ENCODE measurements at regions not wholly inside any gene's neighbourhood (a gene's known extent, or its start where the extent isn't known, plus 50 kb on each side); places are given as distances from the start of the nearest gene placed in this dataset.

DNA sequence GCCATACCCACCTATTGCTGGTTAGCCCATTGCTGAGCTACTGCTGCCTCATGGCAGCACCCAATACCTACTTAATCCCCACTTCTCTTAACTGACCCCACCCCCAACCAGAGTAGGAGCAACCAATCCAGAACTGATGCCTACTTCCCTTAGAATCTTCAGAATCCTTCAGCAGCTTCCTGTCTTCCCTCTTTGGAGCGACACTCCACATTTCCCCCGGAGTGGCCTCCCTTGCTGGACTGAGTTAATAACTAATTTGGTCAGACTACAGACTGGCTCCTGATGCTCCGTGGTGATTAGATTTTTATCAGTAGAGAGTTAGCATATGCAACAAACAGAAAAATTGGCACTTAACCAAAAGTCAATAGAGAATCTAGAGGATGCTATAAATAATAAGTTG is 51.2 kb upstream of the UBR2 start:
- no peak overlapping the region for H2AFZ ChIP-seq (ENCODE audit: low read length, unreplicated experiment)
- no peaks in the 10 kb centered on the region for H3K79me2 ChIP-seq (ENCODE audit: control insufficient read depth, insufficient read depth, low read length, unreplicated experiment)
- H3K27ac ChIP-seq (ENCODE audit: low read depth, low read length), result no peak overlapping the region
- H3K4me1 ChIP-seq (ENCODE audit: control insufficient read depth, insufficient read depth, low read length, unreplicated experiment), result no peaks in the 10 kb centered on the region
- H3K36me3 ChIP-seq (ENCODE audit: insufficient read depth, low read length), result no peaks in the 10 kb centered on the region
- H3K27me3 ChIP-seq (ENCODE audit: insufficient read depth, low read length), result no peaks in the 10 kb centered on the region
- no peak overlapping the region for H3K4me3 ChIP-seq (ENCODE audit: low read depth, low read length)

DNA sequence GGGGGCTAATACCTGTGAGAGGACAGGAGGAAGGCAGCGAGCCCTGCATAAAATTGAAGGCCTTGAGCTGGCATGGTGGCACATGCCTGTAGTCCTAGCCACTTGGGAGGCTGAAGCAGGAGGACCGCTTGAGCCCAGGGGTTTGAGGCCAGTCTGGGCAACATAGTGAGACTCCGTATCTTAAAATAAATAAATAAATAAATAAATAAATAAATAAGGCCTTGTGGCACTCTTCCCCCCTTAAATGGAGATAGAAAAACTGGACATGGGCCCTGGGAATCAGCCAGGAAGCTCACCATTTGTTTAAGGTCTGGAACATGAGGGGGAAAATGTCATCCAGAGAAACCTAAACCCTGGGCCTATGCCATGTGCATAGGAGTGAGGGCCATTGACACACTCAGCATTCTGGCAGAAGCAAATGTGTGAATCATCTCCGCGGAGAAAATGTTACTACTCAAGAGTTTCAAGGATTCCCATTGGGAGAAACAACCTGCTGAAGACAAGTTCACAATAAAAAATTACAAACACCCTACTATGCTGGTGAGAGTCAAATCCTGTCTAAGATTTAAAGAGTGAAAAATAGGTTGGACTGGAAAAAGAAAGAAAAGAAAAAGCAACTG is 51.9 kb upstream of the UBR2 start:
- H3K27ac ChIP-seq (ENCODE audit: low read depth, low read length), result no peak overlapping the region
- H3K79me2 ChIP-seq (ENCODE audit: control insufficient read depth, insufficient read depth, low read length, unreplicated experiment), result no peaks in the 10 kb centered on the region
- no peaks in the 10 kb centered on the region for H3K27me3 ChIP-seq (ENCODE audit: insufficient read depth, low read length)
- no peaks in the 10 kb centered on the region for H3K4me1 ChIP-seq (ENCODE audit: control insufficient read depth, insufficient read depth, low read length, unreplicated experiment)
- no peaks in the 10 kb centered on the region for H3K36me3 ChIP-seq (ENCODE audit: insufficient read depth, low read length)
- H3K4me3 ChIP-seq (ENCODE audit: low read depth, low read length), result no peak overlapping the region
- no peak overlapping the region for H2AFZ ChIP-seq (ENCODE audit: low read length, unreplicated experiment)

DNA sequence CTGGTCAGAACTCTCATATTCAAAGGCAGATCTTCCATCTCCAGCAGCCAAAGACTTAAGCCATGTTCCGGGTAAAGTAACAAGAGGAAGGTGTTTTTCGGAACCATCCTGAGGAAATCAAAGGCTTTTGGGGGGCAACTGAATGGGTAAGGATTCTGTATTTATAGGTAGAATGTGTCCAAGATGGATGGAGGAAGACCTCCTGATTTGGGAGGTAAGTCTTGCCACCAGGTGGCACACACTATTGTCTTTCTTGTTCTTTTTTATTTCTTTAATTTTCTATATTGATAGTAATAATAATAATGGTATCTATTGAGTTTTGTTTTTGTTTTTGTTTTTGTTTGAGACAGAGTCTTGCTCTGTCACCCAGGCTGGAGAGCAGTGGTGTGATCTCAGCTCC is 53.0 kb upstream of the UBR2 start:
- H3K4me1 ChIP-seq (ENCODE audit: control insufficient read depth, insufficient read depth, low read length, unreplicated experiment), result peaks cover 3% of the 10 kb centered on the region
- no peak overlapping the region for H2AFZ ChIP-seq (ENCODE audit: low read length, unreplicated experiment)
- H3K27me3 ChIP-seq (ENCODE audit: insufficient read depth, low read length), result no peaks in the 10 kb centered on the region

DNA sequence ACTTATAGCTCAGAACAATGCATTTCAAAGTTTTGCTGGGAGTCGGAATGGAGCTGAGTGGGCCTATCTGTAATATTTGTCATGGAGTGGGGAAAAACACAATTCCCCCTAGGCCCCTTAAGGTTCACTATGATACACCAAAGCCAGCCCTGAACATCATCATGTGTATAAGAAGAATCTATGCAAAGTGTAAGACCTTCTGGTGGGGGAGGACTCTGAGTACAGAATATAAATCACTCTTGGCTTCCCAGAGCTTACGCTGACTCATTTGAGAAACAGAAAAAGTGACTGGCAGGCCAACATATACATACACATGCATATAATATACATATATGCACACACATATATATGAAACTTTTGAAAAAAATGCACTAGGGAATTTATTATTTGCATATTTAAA is 54.1 kb upstream of the UBR2 start:
- Histone ChIP-seq H3K79me2 (ENCODE audit: control insufficient read depth, insufficient read depth, low read length, unreplicated experiment) (no peaks in the 10 kb centered on the region), H3K27me3 (ENCODE audit: insufficient read depth, low read length) (no peaks in the 10 kb centered on the region), H3K4me3 (ENCODE audit: low read depth, low read length) (no peak overlapping the region), H2AFZ (ENCODE audit: low read length, unreplicated experiment) (no peak overlapping the region), H3K4me1 (ENCODE audit: control insufficient read depth, insufficient read depth, low read length, unreplicated experiment) (peaks cover 3% of the 10 kb centered on the region), H3K36me3 (ENCODE audit: insufficient read depth, low read length) (no peaks in the 10 kb centered on the region), H3K27ac (ENCODE audit: low read depth, low read length) (no peak overlapping the region)

More for the DNA sequence above, 53.0 kb upstream of the UBR2 start:
- Histone ChIP-seq H3K27ac (ENCODE audit: low read depth, low read length) (no peak overlapping the region), H3K36me3 (ENCODE audit: insufficient read depth, low read length) (no peaks in the 10 kb centered on the region), H3K4me3 (ENCODE audit: low read depth, low read length) (no peak overlapping the region), H3K79me2 (ENCODE audit: control insufficient read depth, insufficient read depth, low read length, unreplicated experiment) (no peaks in the 10 kb centered on the region)

DNA sequence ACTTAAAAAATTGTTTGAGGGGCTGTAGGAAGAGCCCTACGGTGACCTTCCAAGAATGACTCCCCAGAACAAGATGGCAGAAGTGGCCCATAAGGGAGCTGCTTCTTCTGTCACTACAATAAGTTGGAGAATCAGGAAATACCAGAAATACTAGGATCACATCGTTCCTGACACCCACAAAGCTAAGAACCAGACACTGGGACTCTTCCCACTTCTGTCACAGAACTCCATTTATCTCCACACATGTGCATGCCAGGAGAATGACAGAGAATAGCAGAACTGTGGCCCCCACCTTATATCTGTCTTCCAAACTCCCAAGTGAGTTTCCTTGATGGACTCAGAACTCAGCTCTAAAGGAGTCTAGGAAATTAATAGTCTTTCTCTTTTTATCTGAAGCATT is 54.6 kb upstream of the UBR2 start:
- H3K79me2 ChIP-seq (ENCODE audit: control insufficient read depth, insufficient read depth, low read length, unreplicated experiment), result no peaks in the 10 kb centered on the region
- no peak overlapping the region for H3K4me3 ChIP-seq (ENCODE audit: low read depth, low read length)
- H3K4me1 ChIP-seq (ENCODE audit: control insufficient read depth, insufficient read depth, low read length, unreplicated experiment), result peaks cover 3% of the 10 kb centered on the region
- H3K27me3 ChIP-seq (ENCODE audit: insufficient read depth, low read length), result no peaks in the 10 kb centered on the region
- H3K27ac ChIP-seq (ENCODE audit: low read depth, low read length), result no peak overlapping the region
- no peak overlapping the region for H2AFZ ChIP-seq (ENCODE audit: low read length, unreplicated experiment)
- no peaks in the 10 kb centered on the region for H3K36me3 ChIP-seq (ENCODE audit: insufficient read depth, low read length)

DNA sequence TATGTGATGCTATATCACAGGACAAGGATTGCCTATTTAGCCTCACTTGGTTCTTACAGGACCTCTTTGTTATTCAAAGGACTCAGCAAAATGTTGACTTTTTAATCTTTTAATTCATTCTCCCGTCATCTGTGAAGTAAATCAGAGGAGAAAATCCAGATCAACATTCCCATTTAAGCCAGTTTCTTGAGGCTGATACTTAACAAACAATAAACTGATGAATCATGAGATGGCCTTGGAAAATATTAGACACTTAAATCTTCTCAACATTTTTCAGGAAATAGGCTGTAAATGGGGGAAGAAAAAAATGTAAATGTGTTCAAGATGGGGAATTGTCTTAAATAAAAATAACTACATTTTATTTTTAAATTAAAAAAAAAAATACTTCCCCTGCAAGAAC is 55.9 kb upstream of the UBR2 start:
- Histone ChIP-seq H3K4me1 (ENCODE audit: control insufficient read depth, insufficient read depth, low read length, unreplicated experiment) (peaks cover 3% of the 10 kb centered on the region), H3K4me3 (ENCODE audit: low read depth, low read length) (no peak overlapping the region), H3K36me3 (ENCODE audit: insufficient read depth, low read length) (no peaks in the 10 kb centered on the region), H2AFZ (ENCODE audit: low read length, unreplicated experiment) (no peak overlapping the region), H3K27me3 (ENCODE audit: insufficient read depth, low read length) (no peaks in the 10 kb centered on the region), H3K79me2 (ENCODE audit: control insufficient read depth, insufficient read depth, low read length, unreplicated experiment) (no peaks in the 10 kb centered on the region), H3K27ac (ENCODE audit: low read depth, low read length) (no peak overlapping the region)

DNA sequence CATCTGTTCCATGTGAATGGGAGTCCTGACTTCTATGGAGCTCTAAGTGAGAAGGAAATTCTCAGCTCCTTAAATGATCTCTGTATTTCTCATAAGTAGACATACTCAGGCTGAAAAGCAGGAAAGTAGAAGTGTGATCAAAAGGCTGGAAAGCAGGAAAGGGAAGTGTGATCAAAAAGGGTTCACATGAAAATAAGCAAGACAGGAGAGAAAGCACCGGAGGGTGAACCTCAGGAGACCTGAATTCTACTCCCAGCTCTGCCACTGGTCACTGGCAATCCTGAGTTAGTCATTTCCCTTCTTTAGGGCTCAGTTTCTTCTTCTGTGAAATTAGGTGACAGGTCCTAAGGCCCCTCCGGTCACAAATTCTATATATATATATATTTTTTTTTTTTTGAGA is 55.5 kb upstream of the TRERF1 start:
- Histone ChIP-seq H3K4me1 (ENCODE audit: control insufficient read depth, insufficient read depth, low read length, unreplicated experiment) (peaks cover 3% of the 10 kb centered on the region), H3K27me3 (ENCODE audit: insufficient read depth, low read length) (no peaks in the 10 kb centered on the region), H3K79me2 (ENCODE audit: control insufficient read depth, insufficient read depth, low read length, unreplicated experiment) (no peaks in the 10 kb centered on the region), H3K27ac (ENCODE audit: low read depth, low read length) (no peak overlapping the region), H3K36me3 (ENCODE audit: insufficient read depth, low read length) (no peaks in the 10 kb centered on the region), H2AFZ (ENCODE audit: low read length, unreplicated experiment) (no peak overlapping the region), H3K4me3 (ENCODE audit: low read depth, low read length) (no peak overlapping the region)

DNA sequence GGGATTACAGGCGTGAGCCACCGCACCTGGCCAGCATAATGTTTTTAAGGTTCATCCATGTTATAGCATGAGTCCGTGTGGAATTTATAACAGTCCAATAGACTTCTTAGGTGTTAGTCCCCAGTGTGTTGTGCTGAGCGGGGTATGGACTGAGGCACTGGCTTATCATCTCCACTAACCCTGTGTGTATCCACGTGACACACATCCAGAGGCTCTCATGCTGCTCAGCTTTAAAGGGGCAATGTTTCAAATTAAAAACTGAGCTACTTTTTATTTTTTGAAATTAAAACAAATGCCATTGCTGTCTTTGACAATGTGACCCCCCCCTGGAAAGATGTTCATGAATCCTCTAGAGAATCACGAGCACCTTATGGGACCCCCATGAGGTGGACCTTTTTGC is 54.3 kb upstream of the TRERF1 start:
- no peak overlapping the region for H3K4me3 ChIP-seq (ENCODE audit: low read depth, low read length)
- no peaks in the 10 kb centered on the region for H3K36me3 ChIP-seq (ENCODE audit: insufficient read depth, low read length)
- no peaks in the 10 kb centered on the region for H3K27me3 ChIP-seq (ENCODE audit: insufficient read depth, low read length)
- H3K79me2 ChIP-seq (ENCODE audit: control insufficient read depth, insufficient read depth, low read length, unreplicated experiment), result no peaks in the 10 kb centered on the region
- peak overlapping the region; percentile 56; the same call in 1 of the 2 replicates for H3K27ac ChIP-seq (ENCODE audit: low read depth, low read length)
- no peak overlapping the region for H2AFZ ChIP-seq (ENCODE audit: low read length, unreplicated experiment)
- H3K4me1 ChIP-seq (ENCODE audit: control insufficient read depth, insufficient read depth, low read length, unreplicated experiment), result peaks cover 3% of the 10 kb centered on the region

DNA sequence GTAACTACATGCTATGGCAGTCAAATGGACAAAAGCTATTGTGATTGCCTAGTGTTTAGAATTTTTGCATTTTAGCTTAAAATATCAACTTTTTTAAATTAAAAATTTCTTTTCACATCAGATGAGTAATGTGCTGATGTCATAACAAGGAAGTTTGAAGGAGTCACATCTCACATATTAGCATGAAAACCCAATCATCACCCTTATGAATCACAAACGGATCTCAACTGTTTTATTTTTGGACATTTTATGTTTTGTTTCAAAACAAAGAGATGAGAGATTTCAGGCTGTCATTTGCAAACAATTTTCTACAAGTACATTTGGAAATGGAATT is 53.6 kb upstream of the TRERF1 start:
- H2AFZ ChIP-seq (ENCODE audit: low read length, unreplicated experiment), result no peak overlapping the region
- no peaks in the 10 kb centered on the region for H3K27me3 ChIP-seq (ENCODE audit: insufficient read depth, low read length)
- peaks cover 3% of the 10 kb centered on the region for H3K4me1 ChIP-seq (ENCODE audit: control insufficient read depth, insufficient read depth, low read length, unreplicated experiment)
- H3K36me3 ChIP-seq (ENCODE audit: insufficient read depth, low read length), result no peaks in the 10 kb centered on the region
- no peaks in the 10 kb centered on the region for H3K79me2 ChIP-seq (ENCODE audit: control insufficient read depth, insufficient read depth, low read length, unreplicated experiment)
- H3K27ac ChIP-seq (ENCODE audit: low read depth, low read length), result peak overlapping the region; percentile 56
- H3K4me3 ChIP-seq (ENCODE audit: low read depth, low read length), result no peak overlapping the region

DNA sequence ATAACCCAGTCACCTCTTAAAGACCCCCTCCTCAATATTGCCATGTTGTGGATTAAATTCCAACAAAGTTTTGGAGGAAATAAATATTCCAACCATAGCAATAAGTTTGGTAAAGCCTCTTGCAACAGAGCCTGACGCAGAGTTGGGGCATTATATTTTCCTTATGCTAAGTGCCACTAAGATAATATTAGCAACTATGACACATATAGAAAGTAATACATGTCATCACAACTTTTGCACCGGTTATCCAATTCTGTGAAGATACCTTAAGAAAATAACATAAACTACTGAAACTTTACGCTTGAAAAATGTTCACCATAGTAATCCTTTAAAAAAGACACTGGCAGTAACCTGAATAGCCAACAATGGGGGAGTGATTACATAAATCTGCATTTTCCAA is 52.2 kb upstream of the TRERF1 start:
- no peak overlapping the region for H3K4me3 ChIP-seq (ENCODE audit: low read depth, low read length)
- no peaks in the 10 kb centered on the region for H3K27me3 ChIP-seq (ENCODE audit: insufficient read depth, low read length)
- no peaks in the 10 kb centered on the region for H3K79me2 ChIP-seq (ENCODE audit: control insufficient read depth, insufficient read depth, low read length, unreplicated experiment)
- no peak overlapping the region for H2AFZ ChIP-seq (ENCODE audit: low read length, unreplicated experiment)
- no peak overlapping the region for H3K27ac ChIP-seq (ENCODE audit: low read depth, low read length)
- no peaks in the 10 kb centered on the region for H3K36me3 ChIP-seq (ENCODE audit: insufficient read depth, low read length)
- peaks cover 3% of the 10 kb centered on the region for H3K4me1 ChIP-seq (ENCODE audit: control insufficient read depth, insufficient read depth, low read length, unreplicated experiment)

DNA sequence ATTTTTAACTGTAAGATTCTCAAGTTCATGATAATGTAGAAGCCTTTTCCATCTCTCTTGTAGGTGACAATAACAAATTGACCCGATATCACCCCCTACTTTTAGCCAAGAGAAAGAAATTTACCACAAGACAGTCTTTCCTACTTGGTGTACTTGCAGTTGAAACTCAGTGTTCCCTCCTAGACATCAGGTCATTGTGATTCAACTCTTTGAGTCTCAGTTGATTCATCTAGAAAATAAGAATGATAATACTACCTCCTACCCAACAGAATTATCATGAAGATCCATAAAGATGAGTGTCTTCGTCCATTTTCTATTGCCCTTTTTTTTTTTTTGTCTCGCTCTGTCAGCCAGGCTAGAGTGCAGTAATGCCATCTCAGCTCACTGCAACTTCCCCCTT is 51.3 kb upstream of the TRERF1 start:
- no peaks in the 10 kb centered on the region for H3K36me3 ChIP-seq (ENCODE audit: insufficient read depth, low read length)

More for the DNA sequence above, 51.3 kb upstream of the TRERF1 start:
- H3K27ac ChIP-seq (ENCODE audit: low read depth, low read length), result no peak overlapping the region
- H3K4me1 ChIP-seq (ENCODE audit: control insufficient read depth, insufficient read depth, low read length, unreplicated experiment), result peaks cover 3% of the 10 kb centered on the region
- no peak overlapping the region for H3K4me3 ChIP-seq (ENCODE audit: low read depth, low read length)
- no peaks in the 10 kb centered on the region for H3K79me2 ChIP-seq (ENCODE audit: control insufficient read depth, insufficient read depth, low read length, unreplicated experiment)
- no peak overlapping the region for H2AFZ ChIP-seq (ENCODE audit: low read length, unreplicated experiment)
- no peaks in the 10 kb centered on the region for H3K27me3 ChIP-seq (ENCODE audit: insufficient read depth, low read length)
